Astrocyte (in vitro differentiated cells and primary cell): ENCODE measurements at regions not wholly inside any gene's neighbourhood (a gene's known extent, or its start where the extent isn't known, plus 50 kb on each side); places are given as distances from the start of the nearest gene placed in this dataset.

Experiments
- DNase-seq: peaks from one replicate; pipeline ENCODE4 v3.0.0-alpha.2; 2010; ENCODE audit warnings: low read depth
- FAIRE-seq: peaks from 2 replicates; lab custom pipeline; 2011; peaks lifted over from hg19 to GRCh38; lab: Jason Lieb, UNC
- H2AFZ ChIP-seq: 2 replicates; pipeline ENCODE4 v1.6.0; 2012; ENCODE audit warnings: low read depth, low read length, inconsistent platforms
- H3K27ac ChIP-seq: 2 replicates; pipeline ENCODE4 v1.5.1; 2011; ENCODE audit warnings: low read depth, low read length, inconsistent platforms
- H3K27me3 ChIP-seq: 2 replicates; pipeline ENCODE4 v1.6.0; 2011; ENCODE audit warnings: low read length, inconsistent platforms; ENCODE audit not compliant: insufficient read depth
- H3K36me3 ChIP-seq: 2 replicates; pipeline ENCODE4 v1.5.1; 2011; ENCODE audit warnings: low read length, inconsistent platforms; ENCODE audit not compliant: insufficient read depth
- H3K4me1 ChIP-seq: 2 replicates; pipeline ENCODE4 v1.5.1; 2011; ENCODE audit warnings: low read length, inconsistent platforms; ENCODE audit not compliant: insufficient read depth
- H3K4me2 ChIP-seq: 2 replicates; pipeline ENCODE4 v1.6.0; 2012; ENCODE audit warnings: low read length, inconsistent platforms
- H3K4me3 ChIP-seq: 2 replicates; pipeline ENCODE4 v1.5.1; 2011; ENCODE audit warnings: low read depth, mild to moderate bottlenecking, low read length, inconsistent platforms; ENCODE audit not compliant: insufficient read depth
- H3K79me2 ChIP-seq: 2 replicates; pipeline ENCODE4 v1.6.0; 2012; ENCODE audit warnings: mild to moderate bottlenecking, low read length, inconsistent platforms; ENCODE audit not compliant: insufficient read depth
- H3K9ac ChIP-seq: 2 replicates; pipeline ENCODE4 v1.6.0; 2012; ENCODE audit warnings: mild to moderate bottlenecking, low read length, inconsistent platforms
- H3K9me3 ChIP-seq: 2 replicates; pipeline ENCODE4 v1.5.1; 2012; ENCODE audit warnings: low read depth, mild to moderate bottlenecking, low read length, inconsistent platforms; ENCODE audit not compliant: insufficient read depth
- H4K20me1 ChIP-seq: 2 replicates; pipeline ENCODE4 v1.6.0; 2012; ENCODE audit warnings: low read length, inconsistent platforms; ENCODE audit not compliant: insufficient read depth
- H3K27ac Mint-ChIP-seq: one replicate; pipeline ENCODE4 v1.8.0; 2021; ENCODE audit warnings: mild to moderate bottlenecking, mixed read lengths; ENCODE audit not compliant: unreplicated experiment
- H3K27me3 Mint-ChIP-seq: one replicate; pipeline ENCODE4 v1.8.0; 2021; ENCODE audit warnings: low read depth, mixed read lengths; ENCODE audit not compliant: unreplicated experiment
- H3K36me3 Mint-ChIP-seq: one replicate; pipeline ENCODE4 v1.8.0; 2021; ENCODE audit warnings: low read depth, mixed read lengths; ENCODE audit not compliant: unreplicated experiment
- H3K4me1 Mint-ChIP-seq: one replicate; pipeline ENCODE4 v1.8.0; 2021; ENCODE audit warnings: low read depth, mixed read lengths; ENCODE audit not compliant: unreplicated experiment
- H3K4me3 Mint-ChIP-seq: one replicate; pipeline ENCODE4 v1.8.0; 2021; ENCODE audit warnings: mild to moderate bottlenecking, moderate library complexity, mixed read lengths; ENCODE audit not compliant: unreplicated experiment
- H3K9me3 Mint-ChIP-seq: one replicate; pipeline ENCODE4 v1.8.0; 2021; ENCODE audit warnings: mild to moderate bottlenecking, mixed read lengths; ENCODE audit not compliant: unreplicated experiment
- CTCF ChIP-seq: IDR thresholded peaks from 2 replicates; pipeline ENCODE4 v1.5.1; 2011; ENCODE audit warnings: low read depth, mild to moderate bottlenecking, inconsistent platforms, low read length, moderate library complexity; ENCODE audit not compliant: insufficient read depth
- EZH2 ChIP-seq: IDR thresholded peaks from 2 replicates; pipeline ENCODE4 v1.6.1; 2012; ENCODE audit warnings: mild to moderate bottlenecking, low read length, inconsistent platforms; ENCODE audit not compliant: insufficient read depth

GRCh38 chr12:127896661-127897060, 370.3 kb upstream of the TMEM132C start:
- Mint-ChIP-seq H3K27ac (no peak overlapping the region), H3K27me3 (no peaks in the 10 kb centered on the region), H3K9me3 (peaks cover 3% of the 10 kb centered on the region), H3K36me3 (no peaks in the 10 kb centered on the region), H3K4me1 (no peaks in the 10 kb centered on the region), H3K4me3 (no peak overlapping the region)
- Histone ChIP-seq H3K4me3 (no peak overlapping the region), H3K9me3 (no peaks in the 10 kb centered on the region), H3K27me3 (no peaks in the 10 kb centered on the region), H3K79me2 (no peaks in the 10 kb centered on the region), H3K9ac (no peak overlapping the region), H4K20me1 (no peaks in the 10 kb centered on the region), H2AFZ (no peak overlapping the region), H3K4me2 (no peak overlapping the region), H3K27ac (no peak overlapping the region), H3K4me1 (no peaks in the 10 kb centered on the region), H3K36me3 (no peaks in the 10 kb centered on the region)
- no peak for DNase-seq
- no peak for FAIRE-seq
- no peak for TF ChIP-seq CTCF
- no peak for TF ChIP-seq EZH2

- no peak overlapping the region for H3K4me3 Mint-ChIP-seq
- H3K4me3 ChIP-seq = no peak overlapping the region
- no peaks in the 10 kb centered on the region for H4K20me1 ChIP-seq
- no peaks in the 10 kb centered on the region for H3K79me2 ChIP-seq
- H3K27me3 ChIP-seq = no peaks in the 10 kb centered on the region
- peaks cover 5% of the 10 kb centered on the region for H3K9me3 Mint-ChIP-seq
- H3K27ac Mint-ChIP-seq = no peak overlapping the region
- TF ChIP-seq EZH2 (no peak), CTCF (no peak)
- H3K9ac ChIP-seq = no peak overlapping the region
- no peaks in the 10 kb centered on the region for H3K27me3 Mint-ChIP-seq
- no peak for DNase-seq
- no peaks in the 10 kb centered on the region for H3K9me3 ChIP-seq
- peaks cover 8% of the 10 kb centered on the region for H3K4me1 ChIP-seq
- no peak overlapping the region for H3K27ac ChIP-seq
- H3K36me3 Mint-ChIP-seq = no peaks in the 10 kb centered on the region
- H3K36me3 ChIP-seq = no peaks in the 10 kb centered on the region
- no peak overlapping the region for H2AFZ ChIP-seq
- H3K4me1 Mint-ChIP-seq = no peaks in the 10 kb centered on the region
- no peak overlapping the region for H3K4me2 ChIP-seq
- no peak for FAIRE-seq
Measured at GRCh38 chr12:127898616-127899015, 368.4 kb upstream of the TMEM132C start.

GRCh38 chr12:127899971-127900370, 367.0 kb upstream of the TMEM132C start:
- Histone ChIP-seq H3K27me3 (no peaks in the 10 kb centered on the region), H3K79me2 (no peaks in the 10 kb centered on the region), H3K27ac (no peak overlapping the region), H2AFZ (no peak overlapping the region), H4K20me1 (no peaks in the 10 kb centered on the region), H3K36me3 (no peaks in the 10 kb centered on the region), H3K9me3 (no peaks in the 10 kb centered on the region), H3K4me2 (no peak overlapping the region), H3K4me1 (peaks cover 9% of the 10 kb centered on the region), H3K9ac (no peak overlapping the region), H3K4me3 (no peak overlapping the region)
- H3K4me3 Mint-ChIP-seq = no peak overlapping the region
- DNase-seq (no peak), FAIRE-seq (no peak)
- TF ChIP-seq CTCF (no peak), EZH2 (no peak)
- no peaks in the 10 kb centered on the region for H3K36me3 Mint-ChIP-seq
- no peaks in the 10 kb centered on the region for H3K4me1 Mint-ChIP-seq
- H3K27ac Mint-ChIP-seq = no peak overlapping the region
- no peaks in the 10 kb centered on the region for H3K27me3 Mint-ChIP-seq
- H3K9me3 Mint-ChIP-seq = peaks cover 5% of the 10 kb centered on the region
